ENCODE measurements at regions not wholly inside any gene's neighbourhood (a gene's known extent, or its start where the extent isn't known, plus 50 kb on each side); places are given as distances from the start of the nearest gene placed in this dataset.

- no peak for DNase-seq (ENCODE audit: low read depth)
Measured at GRCh38 chr13:73212482-73212881, 153.7 kb downstream of the KLF5 start.

GRCh38 chr13:73210218-73210883 lies 151.5 kb downstream of the KLF5 start:
- DNase-seq (ENCODE audit: low read depth) = peak; percentile 82

- DNase-seq (ENCODE audit: low read depth) = no peak
Measured at GRCh38 chr13:73204952-73205351, 146.1 kb downstream of the KLF5 start.

- no peak for DNase-seq (ENCODE audit: low read depth)
Measured at GRCh38 chr13:73201626-73202025, 142.8 kb downstream of the KLF5 start.

- no peak for DNase-seq (ENCODE audit: low read depth)
Measured at GRCh38 chr13:73198991-73199411, 140.2 kb downstream of the KLF5 start.

DNA sequence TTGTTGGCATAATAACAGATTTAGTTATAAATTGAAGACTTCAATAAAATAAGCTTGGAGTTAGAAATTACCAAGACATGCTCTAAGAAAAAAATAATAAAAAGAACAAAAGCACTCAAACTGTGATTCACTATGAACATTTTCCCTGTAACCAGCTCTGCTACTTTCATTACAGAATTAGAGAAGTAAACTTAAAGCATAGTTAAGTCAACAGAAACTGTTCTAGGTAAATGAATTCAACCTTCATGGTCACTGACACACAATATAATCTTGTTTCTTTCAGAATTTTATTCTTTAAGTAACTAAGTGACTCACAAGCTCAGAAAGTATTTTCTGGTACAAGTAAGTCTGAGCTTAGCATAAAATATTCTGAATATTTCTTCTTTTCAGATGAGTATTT lies 136.3 kb downstream of the KLF5 start:
- no peak for DNase-seq (ENCODE audit: low read depth)

- DNase-seq (ENCODE audit: low read depth) = no peak
Measured at GRCh38 chr13:73194310-73194709, 135.5 kb downstream of the KLF5 start.

DNA sequence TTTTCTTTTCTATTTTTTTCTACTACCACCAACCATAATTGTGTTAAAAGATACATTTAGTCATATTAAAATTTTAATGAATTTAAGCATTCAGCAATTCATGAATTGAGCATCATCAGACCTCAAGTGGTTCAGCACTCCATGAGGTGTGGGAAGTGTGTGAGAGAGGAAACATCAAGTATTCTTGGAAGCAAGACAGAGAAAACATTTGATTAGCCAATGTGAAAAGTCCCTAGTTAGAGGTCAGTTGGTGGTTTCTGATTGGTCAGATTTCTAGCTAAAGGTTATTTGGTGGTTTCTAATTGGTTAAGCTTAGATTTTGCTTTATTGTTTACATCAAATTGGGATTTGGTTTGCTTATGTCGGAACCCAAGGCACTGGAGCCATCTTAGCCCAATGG lies 134.7 kb downstream of the KLF5 start:
- no peak for DNase-seq (ENCODE audit: low read depth)

DNA sequence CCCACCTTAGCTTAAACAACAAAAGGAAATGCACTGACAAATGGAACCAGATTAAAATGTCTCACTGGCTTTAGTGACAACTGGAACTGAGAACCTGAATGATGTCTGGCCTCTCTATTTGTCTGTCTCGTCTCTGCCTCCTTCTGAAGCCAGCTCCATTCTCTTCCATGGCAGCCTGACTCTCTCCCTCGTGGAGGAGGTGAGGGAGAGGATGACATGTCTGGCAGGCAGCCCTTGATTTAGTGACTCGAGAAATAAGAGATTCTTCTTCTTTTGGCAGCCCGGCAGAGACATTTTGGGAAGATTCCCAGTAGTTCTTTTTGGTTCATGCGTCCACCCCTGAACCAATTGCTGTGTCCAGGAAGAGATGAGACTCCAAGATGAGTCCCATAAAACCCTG lies 131.7 kb downstream of the KLF5 start:
- peak; percentile 21 for DNase-seq (ENCODE audit: low read depth)

DNA sequence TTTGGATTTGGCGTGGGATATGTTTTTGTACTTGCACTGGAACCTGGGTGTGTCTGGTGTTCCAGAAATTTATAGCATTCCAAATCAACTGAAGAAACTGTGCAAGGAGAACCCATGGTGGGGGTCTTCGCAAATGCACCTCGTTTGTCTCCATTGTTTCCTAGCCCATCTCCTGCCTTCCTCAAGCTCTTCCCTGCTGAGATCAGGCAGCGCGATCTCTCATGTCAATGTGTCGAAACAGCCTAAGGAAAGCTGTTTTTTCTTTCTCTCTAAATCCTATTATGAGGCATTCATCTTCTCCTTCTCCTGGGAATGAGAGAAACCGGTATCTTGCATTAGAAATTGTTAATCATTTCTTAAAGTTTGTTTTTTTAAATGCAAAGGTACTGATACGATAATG lies 131.0 kb downstream of the KLF5 start:
- no peak for DNase-seq (ENCODE audit: low read depth)

DNA sequence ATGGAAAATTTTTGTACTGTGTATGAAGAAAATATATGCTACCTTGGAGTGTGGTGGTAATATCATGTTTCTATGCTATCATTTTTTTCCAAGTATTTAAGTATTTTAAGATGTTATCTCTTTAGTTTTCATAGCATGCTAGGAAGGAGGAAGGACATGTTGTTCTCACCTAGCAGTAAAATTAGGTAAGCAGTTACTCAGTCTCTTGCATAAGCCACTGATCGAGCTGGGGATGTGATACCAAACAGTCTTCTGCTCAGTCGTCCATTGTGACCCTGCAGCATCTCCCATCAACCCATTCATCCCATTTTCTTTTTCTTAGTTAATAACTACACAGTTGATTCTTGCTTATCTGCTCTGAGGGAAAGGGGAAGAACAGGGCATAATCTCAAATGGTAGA lies 130.6 kb downstream of the KLF5 start:
- DNase-seq (ENCODE audit: low read depth) = no peak

- no peak for DNase-seq (ENCODE audit: low read depth)
Measured at GRCh38 chr13:73187106-73187505, 128.3 kb downstream of the KLF5 start.

DNA sequence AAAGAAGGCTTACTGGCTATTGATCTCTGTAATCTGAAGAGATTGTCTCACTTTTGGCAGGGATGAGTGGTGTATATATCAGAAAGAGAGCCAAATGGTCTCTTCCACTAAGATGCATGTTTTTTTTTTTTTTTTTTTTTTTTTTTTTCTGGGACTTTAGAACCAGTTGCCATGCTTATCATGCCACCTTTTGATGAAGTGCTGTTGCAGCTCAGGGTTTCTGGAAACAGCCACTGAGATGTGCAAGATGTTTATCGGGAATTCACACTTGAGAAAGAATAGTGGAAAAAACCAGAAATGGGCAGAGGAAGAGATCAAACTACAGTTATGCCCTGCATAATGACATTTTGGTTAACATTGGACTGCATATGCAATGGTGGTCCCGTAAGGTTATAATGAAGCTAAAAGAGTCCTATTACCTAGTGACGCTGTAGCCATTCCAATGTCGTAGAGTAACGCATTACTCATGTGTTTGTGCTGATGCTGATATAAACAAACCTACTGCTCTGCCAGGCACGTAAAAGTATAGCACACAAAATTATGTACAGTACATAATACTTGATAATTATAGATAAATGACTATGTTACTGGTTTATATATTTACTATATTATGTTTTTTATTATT lies 121.0 kb downstream of the KLF5 start:
- DNase-seq (ENCODE audit: low read depth) = peak; percentile 49

DNA sequence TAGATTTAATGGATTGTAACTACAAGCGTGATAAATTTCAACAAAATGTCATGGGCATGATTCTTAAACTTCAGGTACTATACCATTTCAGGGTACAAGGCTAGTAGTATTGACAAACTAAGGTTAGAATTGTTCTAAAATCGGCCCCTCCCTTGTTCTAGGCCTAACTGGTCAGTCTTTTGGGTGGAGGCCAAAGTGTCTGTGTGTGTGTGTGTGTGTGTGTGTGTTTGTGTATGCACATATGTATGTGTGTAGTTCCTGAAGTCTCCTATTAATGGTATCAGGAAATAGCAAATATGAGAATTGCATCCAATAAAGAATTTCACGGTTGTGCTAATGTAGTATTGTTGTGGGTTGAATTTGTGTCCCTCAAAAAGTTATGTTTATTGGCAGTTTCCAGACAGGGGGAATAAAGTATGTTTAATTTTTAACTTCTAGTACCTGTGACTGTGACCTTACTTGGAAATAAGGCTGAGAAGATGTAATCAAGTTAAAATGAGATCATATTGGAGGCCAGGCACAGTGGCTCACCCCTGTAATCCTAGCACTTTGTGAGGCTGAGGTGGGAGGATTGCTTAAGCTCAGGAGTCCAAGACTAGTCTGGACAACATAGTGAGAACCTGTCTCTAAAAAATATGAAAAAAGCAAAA lies 119.2 kb downstream of the KLF5 start:
- DNase-seq (ENCODE audit: low read depth) = no peak

DNA sequence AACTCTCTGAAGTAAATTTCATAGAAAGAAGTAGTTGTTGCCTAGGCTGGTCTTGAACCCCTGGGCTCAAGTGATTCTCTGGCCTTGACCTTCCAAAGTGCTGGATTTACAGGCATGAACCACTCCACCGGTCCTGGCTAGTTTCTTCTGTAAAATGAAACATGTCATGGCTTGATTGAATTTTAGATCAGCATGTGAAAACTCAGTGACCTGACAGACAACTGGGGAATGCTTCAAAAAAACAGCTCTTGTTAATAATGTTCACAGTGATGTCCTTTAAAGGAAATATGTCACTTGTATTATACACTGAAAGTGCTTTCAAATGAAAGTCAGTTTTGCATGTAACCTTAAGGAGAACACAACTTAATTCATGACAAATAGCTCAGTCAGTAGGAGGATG lies 118.2 kb downstream of the KLF5 start:
- DNase-seq (ENCODE audit: low read depth) = no peak

- DNase-seq (ENCODE audit: low read depth) = no peak
Measured at GRCh38 chr13:73174521-73175010, 115.8 kb downstream of the KLF5 start.

GRCh38 chr13:73173279-73173811 lies 114.5 kb downstream of the KLF5 start:
- no peak for DNase-seq (ENCODE audit: low read depth)

DNA sequence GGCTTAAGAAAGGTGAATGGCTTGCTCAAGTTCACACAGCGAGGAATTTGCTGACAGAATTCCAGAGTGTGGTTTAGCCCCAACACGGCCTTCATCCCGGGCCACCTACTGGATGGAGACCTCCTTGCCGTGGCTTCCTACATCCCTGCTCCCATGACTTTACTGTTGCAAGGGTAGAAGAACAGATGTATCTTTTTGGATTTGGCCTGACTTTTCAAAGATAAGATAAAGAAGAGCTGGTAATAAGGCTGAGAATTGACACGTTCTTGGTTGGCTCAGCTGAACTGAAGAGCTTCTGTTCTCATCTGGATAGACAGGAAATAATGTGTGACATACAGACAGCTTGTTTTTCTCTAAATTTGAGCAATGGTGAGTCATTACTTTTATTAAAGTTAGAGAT lies 113.1 kb downstream of the KLF5 start:
- peak; percentile 15 for DNase-seq (ENCODE audit: low read depth)

DNA sequence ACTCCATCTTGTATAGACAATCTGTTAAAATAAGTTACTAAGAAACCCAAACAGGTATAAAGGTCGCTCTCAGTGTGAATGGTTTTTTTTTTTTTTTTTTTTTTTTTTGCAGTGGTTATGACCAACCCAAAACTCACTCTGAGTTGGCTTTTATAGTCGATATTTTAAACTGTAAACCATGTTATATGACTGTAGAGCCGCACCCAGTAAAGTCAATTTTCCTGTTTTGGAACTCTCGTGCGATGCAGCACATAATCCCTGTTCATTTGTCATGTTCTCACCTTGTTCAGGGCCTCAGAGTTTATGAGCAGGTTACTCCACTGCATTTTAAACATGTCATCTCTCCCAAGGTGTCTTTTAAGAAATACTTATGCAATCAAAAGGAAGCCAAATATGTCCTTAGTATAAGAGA lies 112.5 kb downstream of the KLF5 start:
- no peak for DNase-seq (ENCODE audit: low read depth)

- DNase-seq (ENCODE audit: low read depth) = no peak
Measured at GRCh38 chr13:73169971-73170370, 111.2 kb downstream of the KLF5 start.

DNA sequence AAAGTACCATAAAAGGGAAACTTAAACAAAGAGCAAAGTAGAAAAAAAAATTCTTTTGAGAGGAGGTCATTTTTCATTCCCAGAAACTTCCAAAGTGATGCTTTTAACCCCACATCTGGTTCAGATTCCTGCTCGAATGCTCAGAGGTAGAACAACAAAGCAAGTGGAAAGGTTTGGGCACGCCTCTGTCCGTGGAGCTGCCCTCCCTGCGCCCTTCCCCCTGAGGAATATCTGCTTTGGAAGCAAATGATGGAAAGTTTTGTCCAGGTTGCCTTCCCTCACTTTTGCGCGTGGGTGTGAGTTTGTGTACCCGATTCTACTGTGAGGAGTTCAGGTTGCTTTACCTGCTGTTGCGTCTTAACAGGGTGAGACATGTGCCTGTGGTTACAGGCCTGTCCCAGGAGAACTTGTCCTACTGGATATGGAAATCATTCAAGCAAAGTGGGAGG lies 110.2 kb downstream of the KLF5 start:
- no peak for DNase-seq (ENCODE audit: low read depth)

DNA sequence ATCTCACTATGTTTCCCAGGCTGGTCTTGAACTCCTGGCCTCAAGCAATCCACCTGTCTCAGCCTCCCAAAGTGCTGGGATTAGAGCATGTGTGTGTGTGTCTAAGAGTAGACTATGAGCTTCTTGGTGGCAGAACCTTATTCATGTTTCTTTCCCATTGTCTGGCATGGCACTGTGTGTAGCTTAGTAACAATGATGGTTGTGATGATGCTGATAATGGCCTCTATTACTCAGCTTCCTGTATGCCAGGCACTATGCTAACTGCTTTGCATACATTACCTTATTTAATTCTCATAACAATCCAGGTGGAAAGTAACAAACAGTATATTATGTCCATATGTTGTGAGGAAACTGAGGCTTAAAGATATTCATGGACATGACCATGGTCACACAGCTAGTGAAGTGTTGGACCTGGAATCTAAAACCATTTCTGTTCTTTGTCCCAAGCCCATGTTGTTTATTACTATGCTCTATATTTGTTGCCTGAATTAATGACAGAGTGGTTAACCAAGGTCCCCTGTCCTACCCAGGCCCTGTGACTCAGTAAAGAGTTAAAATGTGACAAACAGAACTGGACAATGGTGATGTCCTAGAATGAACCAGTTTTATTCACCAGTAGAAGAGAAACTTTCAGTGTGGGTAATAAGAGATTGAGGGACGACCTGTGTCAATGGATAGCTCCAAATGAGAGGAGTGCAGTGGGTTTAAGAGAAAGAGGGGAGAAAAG lies 109.6 kb downstream of the KLF5 start:
- peak; percentile 82 for DNase-seq (ENCODE audit: low read depth)

All from M059J (cell line).